Neutrophil (primary cell): ENCODE measurements at regions not wholly inside any gene's neighbourhood (a gene's known extent, or its start where the extent isn't known, plus 50 kb on each side); places are given as distances from the start of the nearest gene placed in this dataset.

Source experiments
- H3K27ac ChIP-seq: fragments of 200-600 bp; sonication (generic); 2 replicates; pipeline ENCODE4 v1.5.1; 2016; ENCODE audit warnings: mild to moderate bottlenecking, moderate library complexity
- H3K27me3 ChIP-seq: fragments of 200-600 bp; sonication (generic); 2 replicates; pipeline ENCODE4 v1.6.0; 2016; ENCODE audit warnings: mild to moderate bottlenecking
- H3K36me3 ChIP-seq: fragments of 200-600 bp; sonication (generic); 2 replicates; pipeline ENCODE4 v1.5.1; 2017
- H3K4me1 ChIP-seq, 2 experiments: fragments of 200-600 bp in 1 of 2; sonication (generic) in 1 of 2; 1 replicate in 1 of 2; 2 replicates in 1 of 2; pipeline versions ENCODE4 v1.5.1 to v1.6.1; 2013 to 2016; ENCODE audit warnings: low read depth in 1 of 2, low read length in 1 of 2, mild to moderate bottlenecking in 1 of 2, moderate library complexity in 1 of 2; ENCODE audit not compliant: control insufficient read depth in 1 of 2, insufficient read depth in 1 of 2
- H3K4me3 ChIP-seq, 2 experiments: fragments of 200-600 bp in 1 of 2; sonication (generic) in 1 of 2; 1 replicate in 1 of 2; 2 replicates in 1 of 2; pipeline ENCODE4 v1.5.1; 2013 to 2016; ENCODE audit warnings: low read depth in 1 of 2, low read length in 1 of 2, mild to moderate bottlenecking in 1 of 2, moderate library complexity in 1 of 2
- H3K9me3 ChIP-seq: fragments of 200-600 bp; sonication (generic); 2 replicates; pipeline ENCODE4 v1.5.1; 2016
- TF ChIP-seq, protein P1 (sequence below): fragments of 200-600 bp; sonication (generic); IDR thresholded peaks from 2 replicates; pipeline ENCODE4 v1.5.1; 2016; ENCODE audit warnings: antibody characterized with exemption

DNA sequence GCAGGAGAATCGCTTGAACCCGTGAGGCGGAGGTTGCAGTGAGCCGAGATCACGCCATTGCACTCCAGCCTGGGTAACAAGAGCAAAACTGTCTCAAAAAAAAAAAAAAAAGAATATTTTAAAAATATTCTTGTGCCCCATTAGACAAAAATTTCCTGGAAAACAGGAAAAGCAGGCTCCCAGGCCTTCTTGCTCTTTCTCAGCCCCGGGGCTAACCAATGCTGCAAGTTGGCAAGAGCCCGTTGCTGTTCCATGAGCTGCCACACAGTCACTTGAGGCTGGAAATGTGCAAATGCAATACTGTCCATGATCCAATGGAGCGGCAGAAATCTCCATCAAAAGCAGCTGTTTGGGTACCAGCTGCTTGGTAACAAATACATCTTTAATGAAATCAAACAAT lies 994.7 kb downstream of the VRK1 start:
- no peaks in the 10 kb centered on the region for H3K36me3 ChIP-seq
- no peak overlapping the region for H3K27ac ChIP-seq
- TF ChIP-seq, protein P1, sequence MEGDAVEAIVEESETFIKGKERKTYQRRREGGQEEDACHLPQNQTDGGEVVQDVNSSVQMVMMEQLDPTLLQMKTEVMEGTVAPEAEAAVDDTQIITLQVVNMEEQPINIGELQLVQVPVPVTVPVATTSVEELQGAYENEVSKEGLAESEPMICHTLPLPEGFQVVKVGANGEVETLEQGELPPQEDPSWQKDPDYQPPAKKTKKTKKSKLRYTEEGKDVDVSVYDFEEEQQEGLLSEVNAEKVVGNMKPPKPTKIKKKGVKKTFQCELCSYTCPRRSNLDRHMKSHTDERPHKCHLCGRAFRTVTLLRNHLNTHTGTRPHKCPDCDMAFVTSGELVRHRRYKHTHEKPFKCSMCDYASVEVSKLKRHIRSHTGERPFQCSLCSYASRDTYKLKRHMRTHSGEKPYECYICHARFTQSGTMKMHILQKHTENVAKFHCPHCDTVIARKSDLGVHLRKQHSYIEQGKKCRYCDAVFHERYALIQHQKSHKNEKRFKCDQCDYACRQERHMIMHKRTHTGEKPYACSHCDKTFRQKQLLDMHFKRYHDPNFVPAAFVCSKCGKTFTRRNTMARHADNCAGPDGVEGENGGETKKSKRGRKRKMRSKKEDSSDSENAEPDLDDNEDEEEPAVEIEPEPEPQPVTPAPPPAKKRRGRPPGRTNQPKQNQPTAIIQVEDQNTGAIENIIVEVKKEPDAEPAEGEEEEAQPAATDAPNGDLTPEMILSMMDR, result no peak
- no peaks in the 10 kb centered on the region for H3K4me1 ChIP-seq
- H3K4me3 ChIP-seq, result no peak overlapping the region
- no peaks in the 10 kb centered on the region for H3K9me3 ChIP-seq
- no peaks in the 10 kb centered on the region for H3K27me3 ChIP-seq

DNA sequence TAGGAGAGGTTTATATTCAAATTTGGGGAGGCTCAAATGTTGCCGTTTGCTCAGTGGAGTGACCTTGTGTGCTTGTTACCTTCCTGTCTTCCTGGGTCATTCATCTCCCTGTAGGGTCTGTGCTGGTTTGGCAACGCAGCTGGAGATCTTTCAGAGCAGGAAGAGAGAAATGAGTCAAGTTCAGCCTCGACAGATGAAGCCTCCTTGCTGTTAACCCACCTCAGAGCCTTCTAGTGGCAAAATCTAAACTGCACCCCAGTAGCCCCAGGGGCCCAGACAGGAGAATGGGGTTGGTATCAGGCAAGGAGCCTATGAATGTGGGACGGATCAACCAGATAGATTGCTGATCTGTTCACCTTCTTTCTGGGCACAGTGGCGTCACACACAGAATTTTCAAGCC lies 999.3 kb downstream of the VRK1 start:
- no peaks in the 10 kb centered on the region for H3K4me1 ChIP-seq
- H3K36me3 ChIP-seq, result no peaks in the 10 kb centered on the region
- TF ChIP-seq, protein P1, result no peak
- no peaks in the 10 kb centered on the region for H3K9me3 ChIP-seq
- no peaks in the 10 kb centered on the region for H3K27me3 ChIP-seq
- no peak overlapping the region for H3K4me3 ChIP-seq
- no peak overlapping the region for H3K27ac ChIP-seq

DNA sequence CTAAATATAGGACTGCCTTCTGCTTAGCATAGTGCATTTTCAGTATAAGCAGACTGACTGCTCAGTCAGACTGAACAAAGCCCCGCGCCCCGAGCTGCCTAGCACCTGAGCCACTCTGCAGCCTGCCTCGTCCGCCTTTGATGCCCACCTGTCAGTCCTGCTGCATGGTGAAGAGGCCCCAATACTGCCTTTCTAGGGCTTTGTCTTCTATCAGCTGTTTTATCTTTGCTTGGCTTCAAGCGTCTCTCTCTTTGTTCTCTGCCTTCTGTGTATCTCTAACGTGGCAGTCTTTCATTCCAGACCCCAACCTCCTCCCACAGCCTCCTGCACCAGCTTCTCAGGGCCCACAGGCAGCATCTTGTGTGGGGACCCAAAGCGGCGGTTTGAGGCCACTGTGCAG lies 1001.0 kb downstream of the VRK1 start:
- no peaks in the 10 kb centered on the region for H3K4me1 ChIP-seq
- TF ChIP-seq, protein P1, result no peak
- H3K27me3 ChIP-seq, result no peaks in the 10 kb centered on the region
- no peaks in the 10 kb centered on the region for H3K9me3 ChIP-seq
- H3K36me3 ChIP-seq, result no peaks in the 10 kb centered on the region
- no peak overlapping the region for H3K4me3 ChIP-seq
- H3K27ac ChIP-seq, result no peak overlapping the region

DNA sequence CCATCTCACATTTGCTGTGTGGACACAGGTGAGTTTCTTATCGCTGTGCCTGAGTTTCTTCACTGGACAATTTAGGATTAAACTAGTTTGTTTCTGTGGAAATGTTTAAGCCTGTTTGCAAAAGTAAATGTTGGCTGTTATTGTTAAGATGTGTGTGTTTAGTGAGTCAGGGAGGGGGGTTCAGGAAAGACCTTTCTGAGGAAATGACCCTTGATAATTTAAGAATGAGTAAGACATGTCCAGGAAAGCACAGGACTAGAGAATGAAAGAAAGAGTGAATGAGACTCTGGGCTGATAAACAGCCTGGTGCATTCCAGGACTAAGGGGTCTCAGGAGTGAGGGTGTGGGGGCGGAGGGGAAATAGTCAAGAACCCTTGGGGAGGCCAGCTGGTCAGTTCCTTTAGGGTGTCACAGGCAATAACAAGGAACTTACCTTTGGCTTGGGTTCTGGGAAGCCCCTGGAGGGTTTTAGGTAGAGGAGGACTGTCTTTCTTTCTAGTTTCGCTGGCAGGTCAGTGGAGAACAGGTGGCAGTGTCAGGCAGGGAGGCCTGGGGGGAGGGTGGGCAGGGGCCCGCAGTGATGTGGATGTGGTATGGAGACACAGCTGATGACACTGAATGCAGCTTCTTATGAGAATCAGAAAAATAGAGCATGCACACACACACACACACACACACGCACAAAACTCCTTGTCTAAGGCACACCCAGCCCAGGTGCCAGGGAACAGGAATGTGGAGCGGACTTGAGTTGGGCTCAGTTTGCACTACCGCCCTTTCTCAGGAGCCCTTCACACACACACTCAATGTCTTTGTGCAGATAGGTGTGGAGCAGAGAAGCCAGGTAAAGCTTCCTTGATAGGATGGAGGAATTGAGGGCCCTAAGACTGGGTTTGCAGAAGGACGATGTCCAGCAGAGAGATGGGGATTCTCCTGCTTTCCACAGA lies 1005.5 kb downstream of the VRK1 start:
- no peak overlapping the region for H3K4me3 ChIP-seq
- H3K27ac ChIP-seq, result no peak overlapping the region
- TF ChIP-seq, protein P1, result no peak
- no peaks in the 10 kb centered on the region for H3K9me3 ChIP-seq
- no peaks in the 10 kb centered on the region for H3K36me3 ChIP-seq
- no peaks in the 10 kb centered on the region for H3K4me1 ChIP-seq
- H3K27me3 ChIP-seq, result no peaks in the 10 kb centered on the region

DNA sequence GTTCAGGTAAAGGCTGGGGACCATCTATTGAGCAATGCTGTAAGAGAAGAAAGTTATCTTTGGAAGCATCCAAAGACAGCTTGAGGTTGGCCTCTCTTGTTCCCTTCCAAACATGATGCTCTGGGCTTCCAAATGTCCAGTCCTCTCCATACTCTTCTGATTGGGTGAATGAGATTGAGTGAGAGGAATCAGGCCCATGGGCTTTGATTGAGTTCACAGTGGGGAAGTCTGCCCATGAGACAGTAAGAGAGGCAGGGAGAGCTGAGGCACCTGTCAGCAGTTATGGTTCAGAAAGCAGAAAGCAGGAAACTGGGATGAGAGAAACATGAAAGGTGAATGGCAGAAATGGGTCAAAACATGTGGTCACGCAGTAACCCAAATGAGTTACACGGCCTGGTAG lies 1006.9 kb downstream of the VRK1 start:
- TF ChIP-seq, protein P1, result no peak

More for the DNA sequence above, 1006.9 kb downstream of the VRK1 start:
- no peak overlapping the region for H3K4me3 ChIP-seq
- no peaks in the 10 kb centered on the region for H3K36me3 ChIP-seq
- H3K27ac ChIP-seq, result no peak overlapping the region
- no peaks in the 10 kb centered on the region for H3K4me1 ChIP-seq
- no peaks in the 10 kb centered on the region for H3K9me3 ChIP-seq
- no peaks in the 10 kb centered on the region for H3K27me3 ChIP-seq
